IMR-90 (cell line): ENCODE measurements at regions not wholly inside any gene's neighbourhood (a gene's known extent, or its start where the extent isn't known, plus 50 kb on each side); places are given as distances from the start of the nearest gene placed in this dataset.

Experiments
- ATAC-seq: fragments of 200-7000 bp; cut with Tn5 transposase; 2 replicates; pipeline ENCODE4 v1.9.1; 2020; ENCODE audit warnings: low read depth, mild to moderate bottlenecking, moderate library complexity
- BruUV-seq: library from RNA; stranded (reverse); fragments of 400-500 nt; replicated peaks from 2 replicates; lab custom pipeline; 2021; lab: Mats Ljungman, UMichigan
- CTCF ChIA-PET: fragments of 300-600 bp; formaldehyde crosslinking; extraction: SDS; loops from one replicate; lab custom pipeline; 2021; ENCODE audit warnings: antibody characterized with exemption; lab: Yijun Ruan, JAX
- POLR2A ChIA-PET: fragments of 300-600 bp; sonication (Branson Sonifier 250); formaldehyde crosslinking; loops from one replicate; lab custom pipeline; 2022; ENCODE audit warnings: antibody characterized with exemption; ENCODE audit not compliant: unreplicated experiment; lab: Charles Lee
- DNase-seq: peaks from one replicate; pipeline ENCODE4 v3.0.0; 2013
- H2AFZ ChIP-seq: replicated peaks from 2 replicates; pipeline ENCODE3; 2013; ENCODE audit warnings: low read length, mild to moderate bottlenecking; ENCODE audit not compliant: poor library complexity
- H2AK5ac ChIP-seq: 2 replicates; pipeline ENCODE4 v1.6.1; 2013; ENCODE audit warnings: low read depth, low read length, inconsistent platforms
- H2AK9ac ChIP-seq: replicated peaks from 2 replicates; pipeline ENCODE3; 2013; ENCODE audit warnings: mild to moderate bottlenecking, low read depth, low read length, moderate library complexity; ENCODE audit not compliant: poor library complexity
- H2BK120ac ChIP-seq: 2 replicates; pipeline ENCODE4 v1.6.1; 2013; ENCODE audit warnings: low read depth, low read length, inconsistent platforms
- H2BK15ac ChIP-seq: 3 replicates; pipeline ENCODE4 v1.6.1; 2013; ENCODE audit warnings: low read depth, low read length, inconsistent platforms
- H2BK20ac ChIP-seq: 2 replicates; pipeline ENCODE4 v1.6.1; 2013; ENCODE audit warnings: low read depth, mild to moderate bottlenecking, inconsistent platforms, low read length, moderate library complexity
- H2BK5ac ChIP-seq: 2 replicates; pipeline ENCODE4 v1.6.1; 2013; ENCODE audit warnings: mild to moderate bottlenecking, low read depth, low read length, inconsistent platforms; ENCODE audit not compliant: poor library complexity, severe bottlenecking
- H3K14ac ChIP-seq: replicated peaks from 2 replicates; pipeline ENCODE4 v1.6.1; 2013; ENCODE audit warnings: low read depth, low read length, inconsistent platforms
- H3K18ac ChIP-seq: 2 replicates; pipeline ENCODE4 v1.6.1; 2013; ENCODE audit warnings: low read depth, low read length, control low read depth
- H3K23ac ChIP-seq: 2 replicates; pipeline ENCODE4 v1.6.1; 2013; ENCODE audit warnings: low read depth, low read length, inconsistent platforms
- H3K27ac ChIP-seq: 2 replicates; pipeline ENCODE4 v1.5.1; 2013; ENCODE audit warnings: mild to moderate bottlenecking, control low read depth, low read length; ENCODE audit not compliant: insufficient read depth
- H3K27me3 ChIP-seq: 2 replicates; pipeline ENCODE4 v1.6.1; 2013; ENCODE audit warnings: low read length; ENCODE audit not compliant: control insufficient read depth, insufficient read depth
- H3K36me3 ChIP-seq: 2 replicates; pipeline ENCODE4 v1.6.1; 2013; ENCODE audit warnings: low read length, mixed read lengths; ENCODE audit not compliant: control insufficient read depth, insufficient read depth
- H3K4ac ChIP-seq: 2 replicates; pipeline ENCODE4 v1.6.1; 2013; ENCODE audit warnings: low read depth, low read length, inconsistent platforms
- H3K4me1 ChIP-seq: 2 replicates; pipeline ENCODE4 v1.6.1; 2013; ENCODE audit warnings: low read length, mixed read lengths; ENCODE audit not compliant: control insufficient read depth, insufficient read depth
- H3K4me2 ChIP-seq: 2 replicates; pipeline ENCODE4 v1.6.1; 2013; ENCODE audit warnings: low read depth, mild to moderate bottlenecking, control low read depth, low read length, moderate library complexity
- H3K4me3 ChIP-seq: 2 replicates; pipeline ENCODE4 v1.5.1; 2013; ENCODE audit warnings: low read depth, mild to moderate bottlenecking, control low read depth, low read length, moderate library complexity; ENCODE audit not compliant: insufficient read depth
- H3K56ac ChIP-seq: 2 replicates; pipeline ENCODE4 v1.6.1; 2013; ENCODE audit warnings: low read length, inconsistent platforms; ENCODE audit not compliant: insufficient read depth; ENCODE audit errors: extremely low read depth
- H3K79me1 ChIP-seq, 2 experiments: 2 replicates each; pipeline ENCODE4 v1.6.1; 2013; ENCODE audit warnings: low read length in 2 of 2, inconsistent platforms in 1 of 2, low read depth in 1 of 2
- H3K9ac ChIP-seq: 2 replicates; pipeline ENCODE4 v1.6.1; 2013; ENCODE audit warnings: low read depth, low read length, control low read depth
- H3K9me1 ChIP-seq: 2 replicates; pipeline ENCODE4 v1.6.1; 2013; ENCODE audit warnings: low read length, inconsistent platforms; ENCODE audit not compliant: insufficient read depth
- H3K9me3 ChIP-seq: 2 replicates; pipeline ENCODE4 v1.6.1; 2013; ENCODE audit warnings: low read length; ENCODE audit not compliant: control insufficient read depth, insufficient read depth
- H4K20me1 ChIP-seq: 2 replicates; pipeline ENCODE4 v1.6.1; 2013; ENCODE audit warnings: low read length, inconsistent platforms; ENCODE audit not compliant: insufficient read depth
- H4K5ac ChIP-seq: 2 replicates; pipeline ENCODE4 v1.6.1; 2013; ENCODE audit warnings: mild to moderate bottlenecking, low read depth, low read length, control low read depth
- H4K8ac ChIP-seq, 2 experiments: 2 replicates each; pipeline ENCODE4 v1.6.1; 2013; ENCODE audit warnings: low read depth in 2 of 2, low read length in 2 of 2, control low read depth in 1 of 2, inconsistent platforms in 1 of 2
- H4K91ac ChIP-seq: 2 replicates; pipeline ENCODE4 v1.6.1; 2013; ENCODE audit warnings: low read depth, low read length, inconsistent platforms; ENCODE audit not compliant: insufficient read depth
- BHLHE40 ChIP-seq: fragments of 150-350 bp; IDR thresholded peaks from 2 replicates; pipeline ENCODE4 v1.6.1; 2016; ENCODE audit warnings: mild to moderate bottlenecking, low read depth, low read length
- CTCF ChIP-seq: conservative IDR thresholded peaks from 2 replicates; pipeline ENCODE4 v1.5.1; 2012; ENCODE audit warnings: mild to moderate bottlenecking, low read depth, low read length, improper control_type of control experiment
- ELK1 ChIP-seq: fragments of 150-350 bp; IDR thresholded peaks from 2 replicates; pipeline ENCODE4 v1.6.1; 2016; ENCODE audit warnings: low read depth, mild to moderate bottlenecking, low read length, moderate library complexity, borderline replicate concordance
- FOS ChIP-seq: fragments of 150-350 bp; IDR thresholded peaks from 2 replicates; pipeline ENCODE4 v1.6.1; 2016; ENCODE audit warnings: low read depth, low read length
- MAFK ChIP-seq: IDR thresholded peaks from 2 replicates; pipeline ENCODE4 v1.6.1; 2012; ENCODE audit warnings: low read depth, low read length, improper control_type of control experiment
- MAZ ChIP-seq: IDR thresholded peaks from 2 replicates; pipeline ENCODE4 v1.6.1; 2012; ENCODE audit warnings: low read depth, mild to moderate bottlenecking, low read length, improper control_type of control experiment, moderate library complexity, borderline replicate concordance
- MXI1 ChIP-seq: IDR thresholded peaks from 2 replicates; pipeline ENCODE4 v1.6.1; 2012; ENCODE audit warnings: low read depth, mild to moderate bottlenecking, low read length, moderate library complexity, borderline replicate concordance
- NFE2L2 ChIP-seq: fragments of 150-350 bp; IDR thresholded peaks from 2 replicates; pipeline ENCODE4 v1.6.1; 2016; ENCODE audit warnings: low read depth, mild to moderate bottlenecking, low read length
- RAD21 ChIP-seq: IDR thresholded peaks from 2 replicates; pipeline ENCODE4 v1.6.1; 2012; ENCODE audit warnings: low read length, improper control_type of control experiment
- RFX5 ChIP-seq: IDR thresholded peaks from 2 replicates; pipeline ENCODE4 v1.8.0; 2012; ENCODE audit warnings: low read depth, mild to moderate bottlenecking, low read length, moderate library complexity
- USF2 ChIP-seq: fragments of 150-350 bp; IDR thresholded peaks from 2 replicates; pipeline ENCODE4 v1.6.1; 2017; ENCODE audit warnings: mild to moderate bottlenecking, antibody characterized with exemption, low read length, low read depth
- WGBS, 2 experiments: methylation state at CpG; one replicate each; pipeline versions ENCODE4 v1.1.5 to v1.1.7; 2013; ENCODE audit warnings: missing lambda C conversion rate in 2 of 2; ENCODE audit not compliant: insufficient read length in 1 of 2; ENCODE audit errors: extremely low coverage in 2 of 2; 5-methylcytosine and 5-hydroxymethylcytosine counted together
- dilution Hi-C: fragments of 300-500 bp; cut with HindIII; formaldehyde crosslinking; loops from one replicate; pipeline ENCODE4 v1.14.3; 2018; ENCODE audit warnings: low sequenced_read_pairs; ENCODE audit not compliant: unreplicated experiment
- in situ Hi-C: fragments of 300-500 bp; cut with MboI; formaldehyde crosslinking; loops from 3 replicates; pipeline ENCODE4 v1.14.3; 2019; ENCODE audit warnings: low sequenced_read_pairs, inconsistent platforms, mixed read lengths
- intact Hi-C: fragments of 100-400 bp; cut with micrococcal nuclease; formaldehyde crosslinking; loops from 2 replicates; pipeline ENCODE4 v1.10.0; 2022

DNA sequence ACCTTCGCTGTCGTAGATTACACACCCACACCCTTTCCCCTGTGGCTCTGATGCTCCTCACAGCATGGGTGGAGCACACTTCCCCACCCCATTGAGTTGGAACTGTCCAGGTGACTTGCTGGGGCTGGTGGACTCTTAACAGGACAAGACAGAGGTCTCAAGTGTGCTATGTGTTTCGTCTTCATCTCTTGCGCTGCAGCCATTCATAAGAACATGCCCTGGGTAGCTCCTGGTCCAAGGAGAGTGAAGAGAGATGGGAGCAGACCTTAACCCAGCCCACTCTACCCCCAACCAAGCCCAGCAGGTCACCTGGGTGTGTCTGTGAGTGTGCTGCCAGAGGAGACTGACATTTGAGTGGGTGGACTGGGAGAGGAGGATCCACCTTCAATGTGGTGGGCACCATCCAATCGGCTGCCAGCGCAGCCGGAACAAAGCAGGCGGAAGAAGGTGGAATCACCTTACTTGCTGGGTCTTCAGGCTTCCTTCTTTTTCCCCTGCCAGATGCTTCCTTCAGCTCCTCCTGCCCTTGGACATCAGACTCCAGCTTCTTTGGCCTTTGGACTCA lies 112.4 kb downstream of the HTR5A start:
- Histone ChIP-seq H4K5ac (no peak overlapping the region), H3K9ac (no peak overlapping the region), H3K9me1 (no peaks in the 10 kb centered on the region), H3K4me2 (no peak overlapping the region), H2AFZ (no peak overlapping the region), H2AK9ac (no peak overlapping the region), H2BK15ac (no peak overlapping the region), H3K4me1 (no peaks in the 10 kb centered on the region), H3K9me3 (peaks cover 16% of the 10 kb centered on the region), H2BK20ac (no peak overlapping the region), H3K4ac (no peak overlapping the region), H3K56ac (no peak overlapping the region), H3K27ac (no peak overlapping the region), H3K4me3 (no peak overlapping the region), H3K36me3 (no peaks in the 10 kb centered on the region), H3K14ac (no peak overlapping the region), H4K8ac (no peak overlapping the region), H3K23ac (no peak overlapping the region), H3K79me1 (no peaks in the 10 kb centered on the region), H4K20me1 (no peaks in the 10 kb centered on the region), H2AK5ac (no peak overlapping the region), H2BK120ac (no peak overlapping the region), H2BK5ac (no peak overlapping the region), H3K18ac (no peak overlapping the region), H4K91ac (no peak overlapping the region), H3K27me3 (no peaks in the 10 kb centered on the region)
- TF ChIP-seq MXI1: no peak
- TF ChIP-seq USF2: no peak
- no peak for TF ChIP-seq MAZ
- TF ChIP-seq ELK1: no peak
- TF ChIP-seq FOS: no peak
- no peak for TF ChIP-seq BHLHE40
- TF ChIP-seq MAFK: no peak
- no peak for TF ChIP-seq CTCF
- no peak for TF ChIP-seq RFX5
- TF ChIP-seq RAD21: no peak
- TF ChIP-seq NFE2L2: no peak
- ATAC-seq (no peak), DNase-seq (no peak)
- dilution Hi-C loops: no loop called here
- POLR2A ChIA-PET: no interaction called here
- WGBS, 2 experiments: 100% methylated on average over 4 of the region's 8 CpGs; no CpG with 5 or more reads in 1 of the 2 experiments
- in situ Hi-C loops: no loop called here
- intact Hi-C loops: no loop called here
- CTCF ChIA-PET: interaction anchor here (1.3 kb wide), 1 partner anchor 162 kb away, joined by 3 read pairs; no protein-coding TSS in a partner anchor
- no TSS peak for BruUV-seq
